Mesenchymal stem cell (in vitro differentiated cells and primary cell): ENCODE measurements at regions not wholly inside any gene's neighbourhood (a gene's known extent, or its start where the extent isn't known, plus 50 kb on each side); places are given as distances from the start of the nearest gene placed in this dataset.
A peak's percentile ranks its signal among the peaks of the same experiment; 100 is the strongest.

Experiments used
- DNase-seq: peaks from one replicate; pipeline ENCODE4 v3.0.0-alpha.2; 2013
- H2AFZ ChIP-seq: one replicate; pipeline ENCODE4 v1.6.1; 2013; ENCODE audit warnings: low read depth, mild to moderate bottlenecking, control low read depth, inconsistent platforms, low read length, moderate library complexity
- H2AK5ac ChIP-seq: 2 replicates; pipeline ENCODE4 v1.6.1; 2013; ENCODE audit warnings: low read length, moderate library complexity, mild to moderate bottlenecking, inconsistent platforms; ENCODE audit not compliant: severe bottlenecking
- H2BK120ac ChIP-seq: one replicate; pipeline ENCODE4 v1.6.1; 2013; ENCODE audit warnings: low read depth, mild to moderate bottlenecking, inconsistent platforms, low read length, moderate library complexity
- H2BK12ac ChIP-seq, 2 experiments: one replicate each; pipeline ENCODE4 v1.6.1; 2013; ENCODE audit warnings: inconsistent platforms in 2 of 2, low read length in 2 of 2, mild to moderate bottlenecking in 2 of 2, moderate library complexity in 2 of 2, control low read depth in 1 of 2
- H2BK15ac ChIP-seq: one replicate; pipeline ENCODE4 v1.6.1; 2013; ENCODE audit warnings: mild to moderate bottlenecking, low read depth, inconsistent platforms; ENCODE audit not compliant: poor library complexity, severe bottlenecking
- H2BK5ac ChIP-seq: 2 replicates; pipeline ENCODE4 v1.6.1; 2013; ENCODE audit warnings: low read depth, mild to moderate bottlenecking, low read length, control low read depth, inconsistent platforms; ENCODE audit not compliant: poor library complexity, severe bottlenecking
- H3K14ac ChIP-seq, 2 experiments: one replicate each; pipeline ENCODE4 v1.6.1; 2013; ENCODE audit warnings: inconsistent platforms in 2 of 2, low read length in 2 of 2, control low read depth in 1 of 2, mild to moderate bottlenecking in 1 of 2, moderate library complexity in 1 of 2
- H3K18ac ChIP-seq, 2 experiments: one replicate each; pipeline ENCODE4 v1.6.1; 2013; ENCODE audit warnings: inconsistent platforms in 2 of 2, low read length in 2 of 2, control low read depth in 1 of 2, low read depth in 1 of 2, mild to moderate bottlenecking in 1 of 2
- H3K23ac ChIP-seq, 2 experiments: one replicate each; pipeline ENCODE4 v1.6.1; 2013; ENCODE audit warnings: inconsistent platforms in 2 of 2, low read length in 2 of 2, mild to moderate bottlenecking in 2 of 2, moderate library complexity in 2 of 2, control low read depth in 1 of 2
- H3K27ac ChIP-seq: 2 replicates; pipeline ENCODE4 v1.5.1; 2013; ENCODE audit warnings: mild to moderate bottlenecking, moderate library complexity, low read length, control low read depth, inconsistent platforms; ENCODE audit not compliant: poor library complexity, severe bottlenecking
- H3K27me3 ChIP-seq, 2 experiments: 2 replicates each; pipeline versions ENCODE4 v1.6.1 to v1.7.0; 2013; ENCODE audit warnings: low read length in 2 of 2, mild to moderate bottlenecking in 2 of 2, moderate library complexity in 2 of 2, control low read depth in 1 of 2, inconsistent platforms in 1 of 2; ENCODE audit not compliant: control insufficient read depth in 1 of 2, insufficient read depth in 1 of 2
- H3K36me3 ChIP-seq, 2 experiments: 2 replicates each; pipeline versions ENCODE4 v1.6.1 to v1.7.0; 2013; ENCODE audit warnings: low read length in 2 of 2, control low read depth in 1 of 2, inconsistent platforms in 1 of 2, low read depth in 1 of 2, mild to moderate bottlenecking in 1 of 2; ENCODE audit not compliant: insufficient read depth in 2 of 2, control insufficient read depth in 1 of 2
- H3K4ac ChIP-seq, 2 experiments: one replicate each; pipeline ENCODE4 v1.6.1; 2013; ENCODE audit warnings: inconsistent platforms in 2 of 2, low read length in 2 of 2, mild to moderate bottlenecking in 2 of 2, moderate library complexity in 2 of 2, control low read depth in 1 of 2, low read depth in 1 of 2
- H3K4me1 ChIP-seq: 2 replicates; pipeline ENCODE4 v1.6.1; 2013; ENCODE audit warnings: low read depth, low read length, control low read depth; ENCODE audit not compliant: control insufficient read depth, insufficient read depth
- H3K4me2 ChIP-seq: 2 replicates; pipeline ENCODE4 v1.6.1; 2013; ENCODE audit warnings: low read length, mild to moderate bottlenecking, inconsistent platforms; ENCODE audit not compliant: poor library complexity, severe bottlenecking
- H3K4me3 ChIP-seq, 2 experiments: 2 replicates each; pipeline versions ENCODE4 v1.5.1 to v1.7.0; 2013; ENCODE audit warnings: low read length in 2 of 2, mild to moderate bottlenecking in 2 of 2, control low read depth in 1 of 2, low read depth in 1 of 2; ENCODE audit not compliant: insufficient read depth in 1 of 2
- H3K79me1 ChIP-seq: replicated peaks from 2 replicates; pipeline ENCODE4 v1.6.1; 2013; ENCODE audit warnings: mild to moderate bottlenecking, control low read depth, low read length, inconsistent platforms; ENCODE audit not compliant: poor library complexity, severe bottlenecking
- H3K9ac ChIP-seq: 2 replicates; pipeline ENCODE4 v1.7.0; 2013; ENCODE audit warnings: mild to moderate bottlenecking, low read length, moderate library complexity
- H3K9me3 ChIP-seq: 2 replicates; pipeline ENCODE4 v1.7.0; 2013; ENCODE audit warnings: mild to moderate bottlenecking, low read length; ENCODE audit not compliant: control insufficient read depth
- H4K8ac ChIP-seq: one replicate; pipeline ENCODE4 v1.6.1; 2013; ENCODE audit warnings: inconsistent platforms, mild to moderate bottlenecking, low read length, moderate library complexity
- H4K91ac ChIP-seq: one replicate; pipeline ENCODE4 v1.6.1; 2013; ENCODE audit warnings: mild to moderate bottlenecking, low read length, inconsistent platforms
- WGBS: methylation state at CpG from one replicate; pipeline ENCODE4 v1.1.7; 2013; ENCODE audit warnings: mixed read lengths; 5-methylcytosine and 5-hydroxymethylcytosine counted together

DNA sequence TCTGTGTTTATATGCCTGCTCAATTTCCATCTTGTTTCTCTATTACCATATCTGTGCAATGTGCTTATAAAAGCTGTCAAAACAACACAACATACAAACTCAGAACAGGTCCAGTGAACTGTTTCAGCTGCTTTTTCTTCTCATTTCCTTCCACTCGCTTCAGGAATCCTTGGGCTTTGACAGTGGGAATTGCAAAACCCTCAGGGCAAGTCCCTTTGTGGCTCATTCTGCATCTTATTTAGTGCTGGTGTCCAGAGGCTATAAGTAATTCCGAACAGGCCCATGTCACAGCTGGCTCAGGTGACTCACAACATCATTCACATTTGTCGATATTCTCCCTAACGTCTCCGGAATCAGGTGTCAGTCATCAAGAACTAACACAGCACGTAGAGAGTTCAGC is 309.9 kb upstream of the ZNF521 start:
- Histone ChIP-seq H3K36me3 (no peaks in the 10 kb centered on the region), H2BK120ac (no peak overlapping the region), H3K4ac (peak overlapping the region in 1 of 2 experiments; percentile 41), H3K4me1 (no peaks in the 10 kb centered on the region), H4K8ac (no peak overlapping the region), H2AFZ (no peak overlapping the region), H3K9ac (no peak overlapping the region), H3K27me3 (no peaks in the 10 kb centered on the region), H3K18ac (peak overlapping the region in 1 of 2 experiments; percentile 80), H3K9me3 (no peaks in the 10 kb centered on the region), H4K91ac (no peak overlapping the region), H2BK15ac (no peak overlapping the region), H3K4me2 (no peak overlapping the region), H2BK12ac (no peak overlapping the region), H3K27ac (peak overlapping the region; percentile 12), H2BK5ac (no peak overlapping the region), H3K4me3 (no peak overlapping the region), H3K14ac (no peak overlapping the region), H3K23ac (no peak overlapping the region), H2AK5ac (no peak overlapping the region), H3K79me1 (no peaks in the 10 kb centered on the region)
- peak; percentile 66 for DNase-seq
- WGBS: 50% methylated on average over 6 of the region's 6 CpGs

GRCh38 chr18:25659541-25659940 is 307.6 kb upstream of the ZNF521 start:
- no peak overlapping the region for H2AFZ ChIP-seq
- H3K23ac ChIP-seq: no peak overlapping the region
- no peak overlapping the region for H3K18ac ChIP-seq
- H3K4me2 ChIP-seq: no peak overlapping the region
- H3K36me3 ChIP-seq: no peaks in the 10 kb centered on the region
- no peak overlapping the region for H2BK12ac ChIP-seq
- H3K4ac ChIP-seq: no peak overlapping the region
- WGBS: 97% methylated on average over 5 of the region's 6 CpGs
- no peak overlapping the region for H2BK5ac ChIP-seq
- H3K27me3 ChIP-seq: no peaks in the 10 kb centered on the region
- H3K4me1 ChIP-seq: no peaks in the 10 kb centered on the region
- H2BK120ac ChIP-seq: no peak overlapping the region
- no peak overlapping the region for H4K8ac ChIP-seq
- no peak for DNase-seq
- no peak overlapping the region for H4K91ac ChIP-seq
- no peak overlapping the region for H3K27ac ChIP-seq
- H3K9me3 ChIP-seq: no peaks in the 10 kb centered on the region
- no peak overlapping the region for H3K9ac ChIP-seq
- no peak overlapping the region for H3K4me3 ChIP-seq
- no peak overlapping the region for H3K14ac ChIP-seq
- H2AK5ac ChIP-seq: no peak overlapping the region
- H2BK15ac ChIP-seq: no peak overlapping the region
- no peaks in the 10 kb centered on the region for H3K79me1 ChIP-seq

- no peaks in the 10 kb centered on the region for H3K36me3 ChIP-seq
- no peak overlapping the region for H2AFZ ChIP-seq
- no peak overlapping the region for H4K8ac ChIP-seq
- no peak overlapping the region for H3K23ac ChIP-seq
- H4K91ac ChIP-seq: no peak overlapping the region
- no peak overlapping the region for H3K18ac ChIP-seq
- no peak overlapping the region for H2BK15ac ChIP-seq
- H3K14ac ChIP-seq: no peak overlapping the region
- H2BK5ac ChIP-seq: no peak overlapping the region
- no peak overlapping the region for H3K27ac ChIP-seq
- no peak overlapping the region for H2BK12ac ChIP-seq
- no peaks in the 10 kb centered on the region for H3K27me3 ChIP-seq
- no peak overlapping the region for H3K9ac ChIP-seq
- no peak overlapping the region for H2AK5ac ChIP-seq
- no peak overlapping the region for H2BK120ac ChIP-seq
- no peaks in the 10 kb centered on the region for H3K79me1 ChIP-seq
- 86% methylated on average over 1 of the region's 4 CpGs for WGBS
- no peak for DNase-seq
- H3K4me3 ChIP-seq: no peak overlapping the region
- H3K4me2 ChIP-seq: no peak overlapping the region
- no peaks in the 10 kb centered on the region for H3K9me3 ChIP-seq
- no peaks in the 10 kb centered on the region for H3K4me1 ChIP-seq
- H3K4ac ChIP-seq: no peak overlapping the region
Observed at GRCh38 chr18:25658476-25658875, 306.5 kb upstream of the ZNF521 start.

GRCh38 chr18:25651553-25651952 is 299.6 kb upstream of the ZNF521 start:
- H3K14ac ChIP-seq: no peak overlapping the region
- H3K4me2 ChIP-seq: no peak overlapping the region
- no peak overlapping the region for H4K8ac ChIP-seq
- no peak overlapping the region for H2BK15ac ChIP-seq
- H4K91ac ChIP-seq: no peak overlapping the region
- H2BK120ac ChIP-seq: no peak overlapping the region
- peak overlapping the region; percentile 99 for H3K27ac ChIP-seq
- H3K79me1 ChIP-seq: no peaks in the 10 kb centered on the region
- H3K36me3 ChIP-seq: no peaks in the 10 kb centered on the region
- H3K4ac ChIP-seq: no peak overlapping the region
- H2BK12ac ChIP-seq: peak overlapping the region in 1 of 2 experiments; percentile 74
- WGBS: no CpG with 5 or more reads among the region's 1 CpG
- H2AFZ ChIP-seq: no peak overlapping the region
- H3K23ac ChIP-seq: no peak overlapping the region
- H3K27me3 ChIP-seq: no peaks in the 10 kb centered on the region
- H3K4me3 ChIP-seq: no peak overlapping the region
- peak overlapping the region in 1 of 2 experiments; percentile 61 for H3K18ac ChIP-seq
- H3K9ac ChIP-seq: no peak overlapping the region
- no peak for DNase-seq
- H3K4me1 ChIP-seq: peaks cover 7% of the 10 kb centered on the region
- no peaks in the 10 kb centered on the region for H3K9me3 ChIP-seq
- peak overlapping the region; percentile 98 for H2AK5ac ChIP-seq
- H2BK5ac ChIP-seq: no peak overlapping the region
